Adrenal gland (tissue), 5 donors: ENCODE measurements at regions not wholly inside any gene's neighbourhood (a gene's known extent, or its start where the extent isn't known, plus 50 kb on each side); places are given as distances from the start of the nearest gene placed in this dataset.
"Not testable (repeated sequence)": the region's sequence is repeated elsewhere in the genome, so short reads cannot be mapped to it uniquely, and the experiment has no call there.

Experiments used
- POLR2A ChIP-seq, 2 donors: fragments of 450-650 bp; IDR thresholded peaks; one replicate each; pipeline ENCODE4 v1.6.1; 2017; ENCODE audit warnings: antibody characterized with exemption in 2 of 2, mild to moderate bottlenecking in 2 of 2, moderate library complexity in 1 of 2
- TF ChIP-seq, protein P1 (sequence below), 6 experiments: fragments of 450-650 bp in 4 of 6; fragments of 200-600 bp in 2 of 6; sonication (generic) in 1 of 6; IDR thresholded peaks; 1 replicate in 5 of 6; 2 replicates in 1 of 6; pipeline versions ENCODE4 v1.5.1 to v1.8.0; 2016 to 2021; ENCODE audit warnings: antibody characterized with exemption in 6 of 6, mild to moderate bottlenecking in 2 of 6, moderate library complexity in 1 of 6
- donor health status: DM: no; HTN: no; CAD: no.

DNA sequence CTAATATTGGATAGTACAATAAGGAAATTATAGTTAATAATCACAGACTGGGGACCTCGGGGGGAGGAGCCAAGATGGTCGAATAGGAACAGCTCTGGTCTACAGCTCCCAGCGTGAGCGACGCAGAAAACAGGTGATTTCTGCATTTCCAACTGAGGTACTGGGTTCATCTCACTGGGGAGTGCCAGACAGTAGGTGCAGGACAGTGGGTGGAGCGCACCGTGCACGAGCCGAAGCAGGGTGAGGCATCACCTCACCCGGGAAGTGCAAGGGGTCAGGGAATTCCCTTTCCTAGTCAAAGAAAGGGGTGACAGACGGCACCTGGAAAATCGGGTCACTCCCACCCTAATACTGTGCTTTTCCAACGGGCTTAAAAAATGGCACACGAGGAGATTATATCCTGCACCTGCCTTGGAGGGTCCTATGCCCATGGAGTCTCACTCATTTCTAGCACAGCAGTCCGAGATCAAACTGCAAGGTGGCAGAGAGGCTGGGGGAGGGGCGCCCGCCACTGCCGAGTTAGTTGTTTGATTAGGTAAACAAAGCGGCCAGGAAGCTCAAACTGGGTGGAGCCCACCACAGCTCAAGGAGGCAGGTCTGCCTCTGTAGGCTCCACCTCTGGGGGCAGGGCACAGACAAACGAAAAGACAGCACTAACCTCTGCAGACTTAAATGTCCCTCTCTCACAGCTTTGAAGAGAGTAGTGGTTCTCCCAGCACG is 138.8 kb upstream of the BCL9 start:
- TF ChIP-seq, protein P1, sequence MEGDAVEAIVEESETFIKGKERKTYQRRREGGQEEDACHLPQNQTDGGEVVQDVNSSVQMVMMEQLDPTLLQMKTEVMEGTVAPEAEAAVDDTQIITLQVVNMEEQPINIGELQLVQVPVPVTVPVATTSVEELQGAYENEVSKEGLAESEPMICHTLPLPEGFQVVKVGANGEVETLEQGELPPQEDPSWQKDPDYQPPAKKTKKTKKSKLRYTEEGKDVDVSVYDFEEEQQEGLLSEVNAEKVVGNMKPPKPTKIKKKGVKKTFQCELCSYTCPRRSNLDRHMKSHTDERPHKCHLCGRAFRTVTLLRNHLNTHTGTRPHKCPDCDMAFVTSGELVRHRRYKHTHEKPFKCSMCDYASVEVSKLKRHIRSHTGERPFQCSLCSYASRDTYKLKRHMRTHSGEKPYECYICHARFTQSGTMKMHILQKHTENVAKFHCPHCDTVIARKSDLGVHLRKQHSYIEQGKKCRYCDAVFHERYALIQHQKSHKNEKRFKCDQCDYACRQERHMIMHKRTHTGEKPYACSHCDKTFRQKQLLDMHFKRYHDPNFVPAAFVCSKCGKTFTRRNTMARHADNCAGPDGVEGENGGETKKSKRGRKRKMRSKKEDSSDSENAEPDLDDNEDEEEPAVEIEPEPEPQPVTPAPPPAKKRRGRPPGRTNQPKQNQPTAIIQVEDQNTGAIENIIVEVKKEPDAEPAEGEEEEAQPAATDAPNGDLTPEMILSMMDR (IDR thresholded peaks at IDR 0.05), result not testable (repeated sequence)
- TF ChIP-seq POLR2A (IDR thresholded peaks at IDR 0.05), result not testable (repeated sequence)
